ENCODE measurements at regions not wholly inside any gene's neighbourhood (a gene's known extent, or its start where the extent isn't known, plus 50 kb on each side); places are given as distances from the start of the nearest gene placed in this dataset.

DNA sequence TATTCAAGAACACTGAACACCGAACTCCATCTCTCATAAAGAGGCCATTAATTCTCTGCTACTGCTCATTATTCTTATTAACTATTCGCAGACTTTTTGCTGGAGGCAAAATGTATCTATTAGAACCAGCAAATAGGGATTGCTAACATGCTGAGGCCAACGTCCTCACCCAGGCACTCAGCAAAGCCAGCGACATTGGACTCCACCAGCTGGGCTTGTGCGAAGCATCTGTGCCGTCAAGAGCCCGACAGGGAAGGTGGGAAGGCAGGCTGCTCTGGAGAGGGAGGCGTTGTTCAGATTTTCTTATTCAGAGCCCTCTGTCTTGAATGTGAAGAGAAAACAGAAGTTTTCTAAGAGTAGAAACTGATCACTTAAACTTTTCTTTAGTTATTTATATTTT lies 615.6 kb upstream of the KIRREL3 start:
- H3K27me3 Mint-ChIP-seq: no peaks in the 10 kb centered on the region
- ATAC-seq (replicated peaks; ENCODE audit: extremely low read depth, poor library complexity, severe bottlenecking) (no peak), DNase-seq (ENCODE audit: low spot score in 2 of 2) (no peak)
- H3K36me3 Mint-ChIP-seq (ENCODE audit: insufficient read depth): peaks cover 2% of the 10 kb centered on the region
- H3K9me3 Mint-ChIP-seq: peaks cover 11% of the 10 kb centered on the region
- no peaks in the 10 kb centered on the region for H3K4me1 Mint-ChIP-seq
- no peak overlapping the region for H3K27ac Mint-ChIP-seq (ENCODE audit: low read depth)
- H3K4me3 Mint-ChIP-seq: no peak overlapping the region

DNA sequence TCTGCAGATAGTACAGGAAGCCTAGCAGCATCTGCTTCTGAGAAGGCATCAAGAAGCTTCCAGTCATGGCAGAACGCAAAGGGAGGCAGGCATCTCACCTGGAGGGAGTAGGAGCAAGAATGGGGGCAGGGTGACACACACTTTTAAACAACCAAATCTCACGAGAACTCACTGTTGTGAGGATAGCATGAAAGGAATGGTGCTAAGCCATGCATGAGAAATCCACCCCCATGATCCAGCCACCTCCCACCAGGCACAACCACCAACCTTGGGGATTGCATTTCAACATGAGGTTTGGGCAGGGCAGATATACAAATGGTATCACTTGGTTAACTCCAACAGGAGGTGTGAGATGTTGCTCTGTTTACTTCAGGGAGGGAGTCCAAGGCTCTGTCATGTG lies 612.0 kb upstream of the KIRREL3 start:
- H3K27me3 Mint-ChIP-seq: no peaks in the 10 kb centered on the region
- H3K27ac Mint-ChIP-seq (ENCODE audit: low read depth): no peak overlapping the region
- no peak overlapping the region for H3K4me3 Mint-ChIP-seq
- peaks cover 4% of the 10 kb centered on the region for H3K9me3 Mint-ChIP-seq
- no peaks in the 10 kb centered on the region for H3K4me1 Mint-ChIP-seq
- H3K36me3 Mint-ChIP-seq (ENCODE audit: insufficient read depth): peaks cover 2% of the 10 kb centered on the region
- DNase-seq (ENCODE audit: low spot score in 2 of 2) (no peak), ATAC-seq (replicated peaks; ENCODE audit: extremely low read depth, poor library complexity, severe bottlenecking) (no peak)

DNA sequence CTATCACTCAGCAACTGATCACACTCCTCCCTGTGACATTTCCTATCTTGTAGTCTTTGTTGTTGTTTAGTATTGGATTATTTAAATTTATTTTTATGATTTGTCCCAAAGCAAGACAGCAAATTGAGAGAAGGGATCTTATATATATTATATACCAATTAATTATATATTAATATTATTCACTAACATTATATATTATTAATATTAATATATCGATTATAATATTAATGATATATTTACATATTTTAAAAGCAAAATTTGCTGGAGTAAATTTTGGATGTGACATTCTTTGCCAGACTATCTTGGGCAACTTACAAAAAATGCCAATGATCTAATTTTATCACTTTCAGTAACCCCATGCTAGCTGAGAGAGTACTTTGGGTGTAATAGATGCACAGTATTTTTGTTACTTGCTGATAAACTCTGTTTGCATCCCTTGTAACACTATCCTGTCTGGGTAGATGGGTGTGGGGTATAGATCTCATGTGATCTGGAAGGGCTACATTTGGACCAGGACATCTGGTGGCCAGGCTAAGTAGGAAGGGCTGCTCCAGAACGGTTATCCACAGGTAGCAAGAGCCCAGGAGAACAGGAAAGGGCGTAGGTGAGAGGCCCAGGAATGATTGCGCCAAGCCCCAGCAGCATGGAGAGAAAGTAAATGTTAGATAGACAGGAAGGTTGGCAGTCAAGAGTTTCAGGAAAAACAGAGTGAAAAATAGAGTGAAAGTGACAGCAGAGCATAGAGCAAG lies 608.6 kb upstream of the KIRREL3 start:
- no peak overlapping the region for H3K4me3 Mint-ChIP-seq

DNA sequence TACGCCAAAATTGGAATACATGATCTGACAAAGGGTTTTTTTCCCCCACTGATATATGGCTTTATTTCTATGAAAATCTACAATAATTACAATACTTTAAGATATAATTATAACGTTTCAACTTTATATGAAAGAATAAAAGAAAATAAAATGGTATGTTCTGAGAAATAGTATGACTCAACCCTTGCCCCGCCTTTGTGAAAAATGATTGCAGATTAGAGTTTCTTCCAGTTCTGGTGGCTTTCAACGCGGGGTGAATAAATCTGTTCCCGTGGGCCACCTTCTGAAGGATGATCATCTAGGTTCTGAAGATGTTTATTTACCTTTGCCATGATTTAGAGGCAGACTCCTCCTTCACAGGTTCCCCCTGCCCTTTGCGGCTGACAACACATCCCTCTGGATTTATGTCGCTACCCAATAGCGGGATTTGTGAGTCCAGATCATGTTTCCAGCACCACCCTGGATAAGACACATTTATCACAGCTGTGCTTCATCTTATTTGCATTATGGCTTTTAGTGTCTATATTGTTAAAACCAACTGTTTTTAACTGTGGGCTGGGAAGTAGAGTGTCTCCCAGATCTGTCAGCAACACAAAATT lies 607.0 kb upstream of the KIRREL3 start:
- H3K4me1 Mint-ChIP-seq: no peaks in the 10 kb centered on the region
- no peak overlapping the region for H3K27ac Mint-ChIP-seq (ENCODE audit: low read depth)
- no peak for ATAC-seq (replicated peaks; ENCODE audit: extremely low read depth, poor library complexity, severe bottlenecking)
- H3K36me3 Mint-ChIP-seq (ENCODE audit: insufficient read depth): peaks cover 2% of the 10 kb centered on the region
- no peaks in the 10 kb centered on the region for H3K27me3 Mint-ChIP-seq
- no peak for DNase-seq (ENCODE audit: low spot score in 2 of 2)
- H3K4me3 Mint-ChIP-seq: no peak overlapping the region
- H3K9me3 Mint-ChIP-seq: peaks cover 9% of the 10 kb centered on the region

More for the DNA sequence above, 608.6 kb upstream of the KIRREL3 start:
- peaks cover 2% of the 10 kb centered on the region for H3K36me3 Mint-ChIP-seq (ENCODE audit: insufficient read depth)
- DNase-seq (ENCODE audit: low spot score in 2 of 2) (no peak), ATAC-seq (replicated peaks; ENCODE audit: extremely low read depth, poor library complexity, severe bottlenecking) (no peak)
- H3K4me1 Mint-ChIP-seq: no peaks in the 10 kb centered on the region
- H3K27me3 Mint-ChIP-seq: no peaks in the 10 kb centered on the region
- H3K27ac Mint-ChIP-seq (ENCODE audit: low read depth): no peak overlapping the region
- peaks cover 9% of the 10 kb centered on the region for H3K9me3 Mint-ChIP-seq

DNA sequence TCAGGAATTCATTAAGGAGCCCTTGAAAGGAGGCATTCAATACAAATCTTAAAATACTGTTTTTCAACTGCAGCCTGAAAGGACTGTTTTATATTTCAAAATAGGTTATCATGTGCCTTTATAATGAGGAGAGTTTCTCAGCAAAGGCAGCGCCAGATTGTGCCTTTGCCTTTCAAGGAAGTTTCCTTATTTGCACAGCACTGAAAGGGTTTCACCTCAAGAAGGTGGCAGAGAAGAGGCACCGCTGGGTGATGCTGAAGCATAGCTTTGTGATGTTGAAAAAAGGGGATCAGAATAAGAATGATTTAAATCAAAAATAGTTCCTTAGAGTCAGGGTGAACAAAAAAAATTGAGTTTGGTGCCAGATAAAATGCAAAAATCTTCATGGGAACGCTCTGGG lies 601.0 kb upstream of the KIRREL3 start:
- H3K27ac Mint-ChIP-seq (ENCODE audit: low read depth): no peak overlapping the region
- no peak overlapping the region for H3K4me3 Mint-ChIP-seq
- DNase-seq (ENCODE audit: low spot score in 2 of 2) (no peak), ATAC-seq (replicated peaks; ENCODE audit: extremely low read depth, poor library complexity, severe bottlenecking) (no peak)
- peaks cover 6% of the 10 kb centered on the region for H3K9me3 Mint-ChIP-seq
- H3K36me3 Mint-ChIP-seq (ENCODE audit: insufficient read depth): no peaks in the 10 kb centered on the region
- H3K4me1 Mint-ChIP-seq: no peaks in the 10 kb centered on the region
- H3K27me3 Mint-ChIP-seq: no peaks in the 10 kb centered on the region

DNA sequence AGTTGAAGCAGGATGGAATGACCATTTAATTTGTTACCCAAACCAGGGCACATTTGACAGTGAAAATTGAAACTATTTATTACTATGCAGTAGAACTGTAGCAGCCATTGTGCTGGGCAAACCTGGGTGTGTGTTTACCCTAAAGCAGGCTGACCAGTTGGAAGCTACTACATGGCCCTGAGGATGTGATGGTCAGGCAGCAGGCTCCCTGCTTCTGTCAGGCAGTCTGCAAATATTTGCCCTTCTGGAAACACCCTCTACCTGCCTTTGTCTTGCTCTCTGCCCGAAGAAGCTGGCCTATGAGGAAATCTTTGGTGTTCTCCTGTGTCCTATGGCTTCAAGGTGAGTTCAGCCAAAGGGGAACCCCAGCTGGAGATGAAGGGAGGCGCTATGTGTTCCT lies 600.1 kb upstream of the KIRREL3 start:
- ATAC-seq (replicated peaks; ENCODE audit: extremely low read depth, poor library complexity, severe bottlenecking) (no peak), DNase-seq (ENCODE audit: low spot score in 2 of 2) (no peak)
- no peak overlapping the region for H3K27ac Mint-ChIP-seq (ENCODE audit: low read depth)
- H3K27me3 Mint-ChIP-seq: no peaks in the 10 kb centered on the region
- no peaks in the 10 kb centered on the region for H3K36me3 Mint-ChIP-seq (ENCODE audit: insufficient read depth)
- H3K4me3 Mint-ChIP-seq: no peak overlapping the region
- H3K9me3 Mint-ChIP-seq: peaks cover 6% of the 10 kb centered on the region
- H3K4me1 Mint-ChIP-seq: no peaks in the 10 kb centered on the region

DNA sequence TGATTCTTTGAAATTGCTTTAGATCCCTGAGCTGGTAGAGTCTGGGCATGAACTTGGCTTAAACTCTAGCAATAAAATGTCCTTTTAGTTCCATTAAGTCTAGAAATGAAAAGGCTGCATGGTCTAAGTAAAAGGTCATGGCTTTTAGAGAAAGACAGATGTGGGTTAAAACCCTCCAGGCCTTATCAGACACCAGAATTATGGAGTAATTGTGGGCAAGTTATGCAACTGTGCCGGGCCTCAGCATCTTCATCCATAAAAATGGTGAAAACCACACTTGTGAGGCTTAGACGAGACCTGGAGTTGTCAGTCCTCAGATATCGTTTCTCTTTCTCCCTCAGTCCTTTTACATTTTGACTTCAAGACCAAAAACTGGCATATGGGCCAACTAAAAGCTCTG lies 597.9 kb upstream of the KIRREL3 start:
- DNase-seq (ENCODE audit: low spot score in 2 of 2): no peak
- H3K9me3 Mint-ChIP-seq: no peaks in the 10 kb centered on the region
- H3K27ac Mint-ChIP-seq (ENCODE audit: low read depth): no peak overlapping the region
- H3K27me3 Mint-ChIP-seq: peaks cover 10% of the 10 kb centered on the region
- H3K4me3 Mint-ChIP-seq: no peak overlapping the region
- no peaks in the 10 kb centered on the region for H3K4me1 Mint-ChIP-seq
- ATAC-seq (replicated peaks; ENCODE audit: extremely low read depth, poor library complexity, severe bottlenecking): no peak
- no peaks in the 10 kb centered on the region for H3K36me3 Mint-ChIP-seq (ENCODE audit: insufficient read depth)

DNA sequence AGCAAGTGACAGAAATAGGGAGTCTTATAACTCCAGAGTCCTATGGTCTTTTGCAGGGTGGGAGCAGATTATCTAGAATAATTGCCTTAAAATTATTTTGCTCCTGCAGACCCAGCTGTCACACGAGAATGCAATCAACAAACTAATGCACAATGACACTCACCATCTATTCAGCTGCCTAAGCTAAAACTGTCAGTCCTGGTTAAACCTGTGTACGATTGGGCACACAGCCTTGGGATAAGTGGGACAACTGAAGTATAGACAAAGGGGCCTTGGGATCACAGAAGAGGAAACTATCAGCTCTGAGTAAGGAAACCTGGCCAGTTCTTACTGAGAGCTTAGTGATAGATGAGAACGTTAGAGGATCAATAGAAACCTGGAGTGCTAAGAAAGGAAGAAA lies 595.9 kb upstream of the KIRREL3 start:
- Mint-ChIP-seq H3K9me3 (peaks cover 3% of the 10 kb centered on the region), H3K27me3 (peaks cover 10% of the 10 kb centered on the region), H3K4me3 (no peak overlapping the region), H3K4me1 (no peaks in the 10 kb centered on the region), H3K36me3 (ENCODE audit: insufficient read depth) (no peaks in the 10 kb centered on the region), H3K27ac (ENCODE audit: low read depth) (no peak overlapping the region)
- DNase-seq (ENCODE audit: low spot score in 2 of 2): no peak
- no peak for ATAC-seq (replicated peaks; ENCODE audit: extremely low read depth, poor library complexity, severe bottlenecking)

DNA sequence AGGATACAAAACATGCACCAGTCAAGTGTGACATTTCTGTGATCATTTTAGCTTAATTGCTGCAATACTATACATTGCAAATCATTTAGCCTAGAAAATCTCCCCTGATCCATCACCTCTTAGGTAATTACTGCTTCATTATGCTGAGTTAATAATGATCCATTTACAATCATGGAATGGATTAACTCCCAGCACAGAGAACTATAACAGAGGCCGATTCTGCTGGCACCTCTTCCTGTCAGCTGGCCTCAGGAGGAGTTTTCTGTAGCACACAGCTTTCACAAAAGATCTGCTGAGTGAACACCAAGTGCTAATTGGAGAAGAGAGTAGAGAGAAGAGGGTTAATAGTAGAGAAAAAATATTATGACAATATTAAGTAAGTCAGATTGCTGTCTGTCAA lies 591.8 kb upstream of the KIRREL3 start:
- Mint-ChIP-seq H3K27me3 (peaks cover 20% of the 10 kb centered on the region), H3K36me3 (ENCODE audit: insufficient read depth) (no peaks in the 10 kb centered on the region), H3K27ac (ENCODE audit: low read depth) (no peak overlapping the region), H3K9me3 (peaks cover 12% of the 10 kb centered on the region), H3K4me1 (no peaks in the 10 kb centered on the region), H3K4me3 (no peak overlapping the region)
- DNase-seq (ENCODE audit: low spot score in 2 of 2) (no peak), ATAC-seq (replicated peaks; ENCODE audit: extremely low read depth, poor library complexity, severe bottlenecking) (no peak)

DNA sequence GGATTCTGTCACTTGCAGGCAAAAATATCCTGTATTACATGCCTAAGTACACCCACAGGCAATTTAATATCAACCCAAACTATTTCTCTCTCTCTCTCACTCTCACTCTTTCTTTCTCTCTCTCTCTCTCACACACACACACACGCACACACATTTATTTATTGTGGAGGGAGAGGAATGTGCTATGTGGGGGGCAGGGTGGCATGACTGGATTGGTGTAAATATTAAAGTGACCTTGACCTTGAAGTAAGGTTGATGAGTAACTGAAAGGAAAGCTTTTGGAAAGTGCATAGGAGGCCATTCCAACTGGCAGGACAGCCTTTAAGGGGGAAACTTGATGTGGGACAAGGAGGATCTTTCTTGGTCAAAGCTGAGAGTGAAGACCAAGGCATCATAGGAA lies 589.7 kb upstream of the KIRREL3 start:
- peaks cover 16% of the 10 kb centered on the region for H3K27me3 Mint-ChIP-seq
- no peak overlapping the region for H3K27ac Mint-ChIP-seq (ENCODE audit: low read depth)
- H3K9me3 Mint-ChIP-seq: peaks cover 12% of the 10 kb centered on the region
- H3K4me3 Mint-ChIP-seq: no peak overlapping the region
- no peak for DNase-seq (ENCODE audit: low spot score in 2 of 2)
- ATAC-seq (replicated peaks; ENCODE audit: extremely low read depth, poor library complexity, severe bottlenecking): no peak
- H3K36me3 Mint-ChIP-seq (ENCODE audit: insufficient read depth): no peaks in the 10 kb centered on the region
- H3K4me1 Mint-ChIP-seq: no peaks in the 10 kb centered on the region

DNA sequence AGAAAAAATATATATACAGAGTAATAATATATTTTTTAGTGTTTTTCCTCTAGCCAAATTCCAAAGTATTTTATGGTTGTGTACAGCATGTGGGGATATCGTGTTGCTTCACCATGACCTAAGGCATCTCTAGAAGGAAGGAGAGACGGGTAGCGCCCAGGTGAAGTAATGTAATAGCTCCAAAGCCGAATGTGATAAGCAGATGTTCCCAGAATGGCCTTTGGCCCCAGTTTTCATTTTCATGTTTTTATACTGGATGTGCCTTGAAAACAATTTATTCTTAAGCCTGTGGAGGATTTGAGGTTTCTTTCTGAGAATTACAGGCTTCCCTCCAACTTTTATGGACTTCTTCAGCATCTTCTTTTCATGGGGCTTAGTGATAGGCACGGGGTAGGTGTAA lies 587.9 kb upstream of the KIRREL3 start:
- Mint-ChIP-seq H3K36me3 (ENCODE audit: insufficient read depth) (no peaks in the 10 kb centered on the region), H3K4me3 (no peak overlapping the region)

DNA sequence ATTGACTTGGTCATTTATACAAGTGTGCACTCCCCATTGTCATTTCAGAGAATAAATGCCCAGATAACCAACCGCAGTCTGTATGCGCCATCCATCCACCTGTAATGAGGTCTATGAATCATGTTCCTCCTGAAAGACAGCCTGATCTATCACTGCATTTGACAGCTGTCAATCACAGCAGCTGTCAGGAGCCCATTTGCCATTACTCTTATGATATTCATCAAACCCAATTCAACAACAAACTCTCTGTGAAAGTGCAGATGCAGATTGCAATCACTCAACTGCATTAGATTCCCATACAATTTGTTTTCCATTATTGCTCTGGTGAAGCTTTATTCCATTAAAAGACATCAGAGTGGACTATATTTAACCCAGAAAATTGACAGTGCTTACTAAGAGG lies 586.9 kb upstream of the KIRREL3 start:
- Mint-ChIP-seq H3K27ac (ENCODE audit: low read depth) (no peak overlapping the region), H3K36me3 (ENCODE audit: insufficient read depth) (no peaks in the 10 kb centered on the region), H3K9me3 (peaks cover 21% of the 10 kb centered on the region), H3K4me3 (no peak overlapping the region), H3K4me1 (no peaks in the 10 kb centered on the region), H3K27me3 (peaks cover 10% of the 10 kb centered on the region)
- DNase-seq (ENCODE audit: low spot score in 2 of 2): no peak
- no peak for ATAC-seq (replicated peaks; ENCODE audit: extremely low read depth, poor library complexity, severe bottlenecking)

More for the DNA sequence above, 587.9 kb upstream of the KIRREL3 start:
- Mint-ChIP-seq H3K9me3 (peaks cover 15% of the 10 kb centered on the region), H3K27ac (ENCODE audit: low read depth) (no peak overlapping the region), H3K4me1 (no peaks in the 10 kb centered on the region), H3K27me3 (peaks cover 10% of the 10 kb centered on the region)
- ATAC-seq (replicated peaks; ENCODE audit: extremely low read depth, poor library complexity, severe bottlenecking): no peak
- DNase-seq (ENCODE audit: low spot score in 2 of 2): no peak

DNA sequence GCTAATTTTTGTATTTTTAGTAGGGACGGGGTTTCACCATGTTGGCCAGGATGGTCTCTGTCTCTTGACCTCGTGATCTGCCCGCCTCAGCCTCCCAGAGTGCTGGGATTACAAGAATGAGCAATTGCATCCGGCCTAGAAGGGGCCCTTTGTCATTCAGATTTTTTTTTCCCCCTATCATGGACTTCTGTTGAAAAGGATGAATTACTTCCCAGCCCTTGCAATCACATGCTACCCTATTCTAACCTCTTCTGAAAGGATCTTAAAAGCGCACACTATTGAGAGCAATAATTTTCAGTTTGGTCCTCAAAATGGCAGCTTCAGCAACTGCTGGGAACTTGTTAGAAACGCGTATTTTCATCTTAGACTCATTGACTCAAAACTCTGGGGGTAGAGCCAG lies 575.6 kb upstream of the KIRREL3 start:
- DNase-seq (ENCODE audit: low spot score in 2 of 2): no peak
- no peak overlapping the region for H3K4me3 Mint-ChIP-seq

More for the DNA sequence above, 575.6 kb upstream of the KIRREL3 start:
- no peaks in the 10 kb centered on the region for H3K27me3 Mint-ChIP-seq
- H3K36me3 Mint-ChIP-seq (ENCODE audit: insufficient read depth): no peaks in the 10 kb centered on the region
- no peaks in the 10 kb centered on the region for H3K4me1 Mint-ChIP-seq
- H3K27ac Mint-ChIP-seq (ENCODE audit: low read depth): no peak overlapping the region
- no peak for ATAC-seq (replicated peaks; ENCODE audit: extremely low read depth, poor library complexity, severe bottlenecking)
- peaks cover 8% of the 10 kb centered on the region for H3K9me3 Mint-ChIP-seq
